ENCODE measurements at regions not wholly inside any gene's neighbourhood (a gene's known extent, or its start where the extent isn't known, plus 50 kb on each side); places are given as distances from the start of the nearest gene placed in this dataset.

DNA sequence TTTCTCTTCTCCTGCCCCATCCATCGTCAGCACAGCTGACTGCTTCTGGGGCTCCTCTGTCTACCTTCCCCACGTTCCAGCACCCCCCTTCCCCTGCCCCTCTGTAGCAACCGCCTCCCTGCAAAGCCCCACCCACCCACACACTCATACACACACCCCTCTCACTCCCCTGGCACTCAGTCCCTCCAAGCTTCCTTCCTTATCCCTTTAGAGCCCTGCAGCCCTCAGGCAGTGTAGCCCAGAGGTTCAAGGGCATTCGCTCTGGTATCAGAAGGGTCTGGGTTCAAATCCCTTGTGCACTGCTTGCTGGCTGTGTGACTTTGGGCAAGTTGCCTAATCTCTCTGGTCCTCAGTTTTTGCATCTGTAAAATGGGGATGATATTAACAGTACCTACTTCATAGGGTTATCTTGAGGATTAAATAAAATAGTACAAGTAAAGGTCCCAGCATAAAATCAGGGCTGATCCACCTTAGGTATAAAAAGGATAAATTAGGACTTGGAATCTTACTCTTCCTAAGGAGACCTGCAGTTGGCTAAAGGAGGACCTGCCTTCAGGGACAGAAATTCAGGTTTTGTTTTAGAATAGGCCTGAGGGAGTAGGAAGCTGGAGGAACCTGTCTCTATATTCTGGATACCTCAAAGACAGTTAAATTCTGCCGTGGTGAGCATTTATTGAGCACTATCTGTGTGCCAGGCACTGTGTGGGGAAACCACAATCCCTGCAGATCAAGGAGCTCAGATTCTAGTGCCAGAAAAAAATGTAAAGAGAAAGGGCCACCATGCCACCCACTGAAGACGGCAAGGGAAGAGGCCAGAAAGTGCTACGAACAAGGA, 94.1 kb downstream of the SNX5 start (continued):
- 0 out of 2 replicates have a peak, but pooled peaks have one; percentile 7 for TF ChIP-seq ZNF142 (CRISPR knock-in tag; IDR thresholded peaks at IDR 0.05)
- peak; percentile 100 for TF ChIP-seq KDM1A (CRISPR knock-in tag; IDR thresholded peaks at IDR 0.05)
- TF ChIP-seq REXO4 (CRISPR knock-in tag; IDR thresholded peaks at IDR 0.05; ENCODE audit: borderline replicate concordance): no peak
- TF ChIP-seq PCBP1 (IDR thresholded peaks at IDR 0.05; ENCODE audit: borderline replicate concordance, low read depth, low read length): 0 out of 2 replicates have a peak, but pooled peaks have one; percentile 11
- TF ChIP-seq, protein P1, sequence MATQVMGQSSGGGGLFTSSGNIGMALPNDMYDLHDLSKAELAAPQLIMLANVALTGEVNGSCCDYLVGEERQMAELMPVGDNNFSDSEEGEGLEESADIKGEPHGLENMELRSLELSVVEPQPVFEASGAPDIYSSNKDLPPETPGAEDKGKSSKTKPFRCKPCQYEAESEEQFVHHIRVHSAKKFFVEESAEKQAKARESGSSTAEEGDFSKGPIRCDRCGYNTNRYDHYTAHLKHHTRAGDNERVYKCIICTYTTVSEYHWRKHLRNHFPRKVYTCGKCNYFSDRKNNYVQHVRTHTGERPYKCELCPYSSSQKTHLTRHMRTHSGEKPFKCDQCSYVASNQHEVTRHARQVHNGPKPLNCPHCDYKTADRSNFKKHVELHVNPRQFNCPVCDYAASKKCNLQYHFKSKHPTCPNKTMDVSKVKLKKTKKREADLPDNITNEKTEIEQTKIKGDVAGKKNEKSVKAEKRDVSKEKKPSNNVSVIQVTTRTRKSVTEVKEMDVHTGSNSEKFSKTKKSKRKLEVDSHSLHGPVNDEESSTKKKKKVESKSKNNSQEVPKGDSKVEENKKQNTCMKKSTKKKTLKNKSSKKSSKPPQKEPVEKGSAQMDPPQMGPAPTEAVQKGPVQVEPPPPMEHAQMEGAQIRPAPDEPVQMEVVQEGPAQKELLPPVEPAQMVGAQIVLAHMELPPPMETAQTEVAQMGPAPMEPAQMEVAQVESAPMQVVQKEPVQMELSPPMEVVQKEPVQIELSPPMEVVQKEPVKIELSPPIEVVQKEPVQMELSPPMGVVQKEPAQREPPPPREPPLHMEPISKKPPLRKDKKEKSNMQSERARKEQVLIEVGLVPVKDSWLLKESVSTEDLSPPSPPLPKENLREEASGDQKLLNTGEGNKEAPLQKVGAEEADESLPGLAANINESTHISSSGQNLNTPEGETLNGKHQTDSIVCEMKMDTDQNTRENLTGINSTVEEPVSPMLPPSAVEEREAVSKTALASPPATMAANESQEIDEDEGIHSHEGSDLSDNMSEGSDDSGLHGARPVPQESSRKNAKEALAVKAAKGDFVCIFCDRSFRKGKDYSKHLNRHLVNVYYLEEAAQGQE (IDR thresholded peaks at IDR 0.05; ENCODE audit: borderline replicate concordance in 1 of 2, low read depth in 1 of 2, low read length in 2 of 2): peak in 1 of 2 experiments; percentile 6; a peak in 1 of 4 replicates
- TF ChIP-seq ZNF430 (CRISPR knock-in tag; IDR thresholded peaks at IDR 0.05): 0 out of 2 replicates have a peak, but pooled peaks have one; percentile 47
- TF ChIP-seq MED1 (CRISPR knock-in tag; IDR thresholded peaks at IDR 0.05): peak; percentile 14; the same call in 1 of the 2 replicates
- TF ChIP-seq TOE1 (CRISPR knock-in tag; IDR thresholded peaks at IDR 0.05): 0 out of 2 replicates have a peak, but pooled peaks have one; percentile 12
- TF ChIP-seq, protein P2, sequence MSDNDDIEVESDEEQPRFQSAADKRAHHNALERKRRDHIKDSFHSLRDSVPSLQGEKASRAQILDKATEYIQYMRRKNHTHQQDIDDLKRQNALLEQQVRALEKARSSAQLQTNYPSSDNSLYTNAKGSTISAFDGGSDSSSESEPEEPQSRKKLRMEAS (IDR thresholded peaks at IDR 0.05): peak; percentile 51; the same call in 1 of the 2 replicates
- TF ChIP-seq ZNF629 (CRISPR knock-in tag; conservative IDR thresholded peaks at IDR 0.05): peak; percentile 100
- peak; percentile 4; the same call in 1 of the 2 replicates for TF ChIP-seq ZNF329 (CRISPR knock-in tag; IDR thresholded peaks at IDR 0.05; ENCODE audit: low read depth)
- TF ChIP-seq MAZ (IDR thresholded peaks at IDR 0.05; ENCODE audit: borderline replicate concordance, low read depth, low read length): peak; percentile 63
- 0 out of 2 replicates have a peak, but pooled peaks have one; percentile 1 for TF ChIP-seq MAZ (CRISPR knock-in tag; IDR thresholded peaks at IDR 0.05; ENCODE audit: low read depth)
- TF ChIP-seq U2AF1 (optimal IDR thresholded peaks at IDR 0.05; ENCODE audit: low read depth, low read length): no peak
- TF ChIP-seq ZNF740 (CRISPR knock-in tag; IDR thresholded peaks at IDR 0.05): no peak
- TF ChIP-seq ZNF260 (CRISPR knock-in tag; IDR thresholded peaks at IDR 0.05; ENCODE audit: borderline replicate concordance, low read depth): no peak
- no peak for TF ChIP-seq ESRRA (CRISPR knock-in tag; IDR thresholded peaks at IDR 0.05; ENCODE audit: low read depth)

Data from HepG2 (cell line).